Stimulated activated CD4-positive, alpha-beta T cell treated with anti-CD3 and anti-CD28 coated beads, Interleukin-12 subunit alpha, Interleukin-12 subunit beta, amount 100 ng/mL, for 24 hours (primary cell): ENCODE measurements at regions not wholly inside any gene's neighbourhood (a gene's known extent, or its start where the extent isn't known, plus 50 kb on each side); places are given as distances from the start of the nearest gene placed in this dataset.
"Not testable (repeated sequence)": the region's sequence is repeated elsewhere in the genome, so short reads cannot be mapped to it uniquely, and the experiment has no call there.

Experiments used
- DNase-seq, 2 experiments: peaks; one replicate each; pipeline ENCODE4 v3.0.0-alpha.2; 2020; ENCODE audit warnings: low read depth in 2 of 2

DNA sequence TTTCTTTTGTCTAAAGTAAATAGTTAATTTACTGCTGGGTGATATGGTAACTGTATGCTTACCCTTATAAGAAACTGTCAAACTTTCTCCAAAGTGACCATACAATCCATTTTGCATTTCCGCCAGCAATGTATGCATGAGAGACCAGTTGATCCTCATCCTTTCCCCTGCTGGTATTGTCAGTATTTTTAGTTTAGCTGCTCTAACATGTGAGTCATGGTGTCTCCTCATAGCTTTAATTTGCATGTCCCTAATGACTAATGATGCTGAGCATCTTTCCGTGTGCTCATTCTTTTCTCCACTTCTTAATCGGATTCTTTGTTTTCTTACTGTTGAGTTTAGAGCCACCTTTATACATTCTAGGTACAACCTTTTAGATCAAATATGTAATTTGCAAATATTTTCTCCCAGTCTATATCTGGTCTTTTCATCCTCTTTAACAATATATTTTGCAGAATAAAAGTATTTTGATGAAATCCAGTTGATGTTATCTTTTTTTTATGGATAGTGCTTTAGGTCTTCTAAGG lies 379.9 kb downstream of the BCL2L11 start:
- not testable (repeated sequence) for DNase-seq

- not testable (repeated sequence) for DNase-seq
Observed at GRCh38 chr2:111503844-111504570, 380.0 kb downstream of the ANAPC1 start.

GRCh38 chr2:111504571-111504942 lies 379.4 kb downstream of the ANAPC1 start:
- DNase-seq = not testable (repeated sequence)

GRCh38 chr2:111505267-111505666 lies 378.7 kb downstream of the ANAPC1 start:
- not testable (repeated sequence) for DNase-seq

DNA sequence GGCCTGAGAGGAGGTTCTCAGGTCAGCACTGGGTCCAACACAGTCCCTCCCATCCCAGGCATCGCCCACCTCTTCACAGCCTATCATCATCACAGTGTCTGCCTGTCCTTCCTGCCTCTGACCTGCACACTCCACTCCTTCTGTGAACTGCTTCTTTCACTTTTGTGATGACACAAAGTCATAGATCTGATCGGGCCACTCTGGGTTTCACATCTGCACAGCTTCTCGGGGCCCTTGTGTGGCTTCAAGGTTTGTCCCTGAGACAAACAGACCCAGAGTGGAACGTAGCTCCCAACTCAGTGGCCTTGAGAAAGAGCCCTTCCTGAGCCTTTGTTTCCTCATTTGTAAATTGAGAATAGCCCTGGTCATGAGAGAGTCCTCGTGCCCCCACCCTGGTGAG lies 377.1 kb downstream of the ANAPC1 start:
- DNase-seq = peak in 1 of 2 experiments; percentile 28

- DNase-seq = not testable (repeated sequence)
Observed at GRCh38 chr2:111509225-111509869, 374.6 kb downstream of the ANAPC1 start.

- not testable (repeated sequence) for DNase-seq
Observed at GRCh38 chr2:111510384-111510783, 373.6 kb downstream of the ANAPC1 start.

DNA sequence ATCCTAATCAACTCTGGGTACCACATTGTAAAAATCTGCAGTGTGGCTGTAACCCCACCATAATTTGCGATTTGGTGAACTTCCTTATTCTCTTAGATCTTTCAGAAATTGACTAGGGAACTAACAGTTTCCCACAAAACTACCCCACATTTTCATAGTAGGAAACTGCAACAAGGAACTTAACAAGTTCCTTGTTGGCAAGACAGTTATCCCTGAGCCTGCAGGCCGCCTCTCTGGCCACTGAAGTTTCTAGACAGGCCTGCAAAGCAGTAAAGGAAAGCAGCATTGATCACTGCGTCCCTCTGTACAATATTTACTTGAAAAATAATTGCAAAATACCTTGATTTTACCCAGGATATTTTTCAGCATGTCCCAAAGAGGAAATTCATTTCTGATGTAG lies 372.9 kb downstream of the ANAPC1 start:
- DNase-seq = not testable (repeated sequence)

GRCh38 chr2:111512378-111512777 lies 371.6 kb downstream of the ANAPC1 start:
- not testable (repeated sequence) for DNase-seq

DNA sequence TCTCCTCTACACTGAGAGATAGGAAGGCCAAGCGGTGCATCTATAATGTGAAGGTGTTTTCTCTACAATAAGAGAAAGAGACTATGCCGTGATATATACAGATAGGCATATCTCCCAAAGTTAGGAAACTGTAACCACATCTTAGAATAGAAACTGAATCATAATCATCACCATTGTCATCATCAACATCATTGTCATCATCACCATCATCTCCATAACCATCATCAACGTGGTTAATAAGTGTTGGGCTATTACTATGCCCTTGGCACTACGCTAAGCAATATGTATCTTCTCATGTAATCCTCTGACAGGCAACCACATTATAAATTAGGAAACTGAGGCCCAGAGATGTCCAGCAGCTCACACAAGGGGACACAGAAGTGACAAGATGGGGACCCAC lies 369.9 kb downstream of the ANAPC1 start:
- DNase-seq = not testable (repeated sequence)

- not testable (repeated sequence) for DNase-seq
Observed at GRCh38 chr2:111517050-111517720, 366.8 kb downstream of the ANAPC1 start.

DNA sequence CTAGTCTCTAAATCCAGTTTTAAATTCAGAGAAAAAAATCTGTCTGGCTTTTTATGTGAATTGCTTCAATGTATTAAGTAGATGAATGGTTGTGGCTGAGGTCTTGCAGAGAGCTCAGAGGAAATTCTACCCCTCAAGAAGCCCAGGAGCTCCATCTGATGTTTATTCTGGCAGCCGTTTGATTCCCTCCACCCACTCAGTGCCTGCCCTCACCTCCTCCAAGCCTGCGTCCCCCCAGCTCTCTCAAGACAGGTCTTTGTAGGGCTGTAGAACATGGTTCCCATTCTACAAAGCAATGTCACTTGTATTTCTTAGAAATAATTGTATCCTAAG lies 366.3 kb downstream of the ANAPC1 start:
- DNase-seq = not testable (repeated sequence)

GRCh38 chr2:111519071-111519470 lies 364.9 kb downstream of the ANAPC1 start:
- DNase-seq = no peak

DNA sequence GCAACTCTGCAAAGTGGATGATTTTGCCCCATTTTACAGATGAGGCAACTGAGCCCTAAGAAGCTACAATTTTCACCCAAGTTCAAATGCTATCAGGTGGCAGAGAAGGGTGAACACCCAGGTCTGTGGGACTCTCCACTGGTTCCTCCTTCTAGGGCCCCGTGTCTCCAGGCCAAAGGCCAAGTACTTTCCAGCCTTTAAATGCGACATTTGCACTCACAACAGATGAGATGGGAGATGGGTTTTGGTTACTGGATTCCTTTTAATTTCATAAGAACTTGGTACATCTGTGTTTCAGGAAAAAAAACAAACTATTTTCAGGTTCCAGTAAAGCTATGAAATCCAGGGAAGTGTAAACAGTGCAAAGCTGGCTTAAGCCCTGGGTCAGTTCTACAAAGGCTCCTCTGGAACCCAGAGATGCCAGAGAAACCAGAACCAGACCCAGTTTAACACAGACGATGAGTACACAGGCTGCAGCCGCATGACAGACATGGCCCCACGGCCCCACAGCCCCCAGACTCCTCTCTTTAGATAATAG lies 361.7 kb downstream of the ANAPC1 start:
- no peak for DNase-seq

- DNase-seq = no peak
Observed at GRCh38 chr2:111523009-111523408, 361.0 kb downstream of the ANAPC1 start.

GRCh38 chr2:111525026-111525425 lies 359.0 kb downstream of the ANAPC1 start:
- DNase-seq = not testable (repeated sequence)

DNA sequence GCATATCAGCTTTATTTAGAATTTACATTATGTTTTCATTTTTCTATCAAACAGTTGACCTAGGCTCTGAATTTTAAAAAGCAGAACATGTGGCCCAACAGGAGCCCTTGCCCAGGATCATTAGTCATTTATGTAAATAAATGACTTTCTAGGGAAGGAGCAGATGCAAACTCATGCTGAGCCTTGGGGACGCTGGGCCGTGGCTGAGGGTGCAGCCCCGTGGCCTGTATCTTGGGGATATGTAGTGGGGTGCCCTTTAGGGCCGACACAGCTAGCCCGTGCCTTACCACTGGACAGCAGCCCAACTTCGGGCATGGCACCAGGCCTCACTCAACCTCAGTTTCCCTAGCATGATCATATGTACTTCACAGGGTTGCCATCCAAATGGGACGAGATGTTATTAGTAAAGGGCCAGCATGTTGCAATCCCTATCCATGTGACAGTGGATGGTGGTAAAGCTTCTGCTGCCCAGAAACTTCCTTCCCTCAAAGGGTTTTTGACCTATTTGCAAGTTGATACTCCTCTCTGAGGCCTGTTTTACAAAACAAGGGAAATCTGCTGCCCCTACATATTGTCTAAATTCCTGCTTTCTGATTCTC lies 357.9 kb downstream of the ANAPC1 start:
- DNase-seq = not testable (repeated sequence)

- DNase-seq = not testable (repeated sequence)
Observed at GRCh38 chr2:111527707-111528400, 356.1 kb downstream of the ANAPC1 start.

DNA sequence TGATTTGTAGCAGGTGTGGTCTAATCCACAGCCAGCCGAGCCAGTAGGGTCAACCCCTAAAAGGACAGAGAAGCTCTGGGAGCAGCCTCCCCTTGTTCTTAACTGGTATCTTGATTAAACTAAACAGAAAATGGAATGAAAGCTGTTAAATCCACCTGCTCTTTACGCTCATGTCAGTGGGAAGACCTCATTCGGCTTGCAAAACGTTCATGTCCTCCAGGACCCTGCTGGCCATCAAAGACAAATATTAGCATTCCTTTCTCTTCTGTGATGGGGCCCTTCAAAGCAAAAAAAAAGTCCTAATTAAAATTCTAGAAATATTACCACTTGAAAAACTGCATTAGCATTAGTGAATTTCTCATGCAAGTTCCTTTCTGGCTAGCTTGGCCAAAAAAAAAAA lies 355.0 kb downstream of the ANAPC1 start:
- not testable (repeated sequence) for DNase-seq

- DNase-seq = not testable (repeated sequence)
Observed at GRCh38 chr2:111530239-111530965, 353.6 kb downstream of the ANAPC1 start.
